T-cell (primary cell): ENCODE measurements at regions not wholly inside any gene's neighbourhood (a gene's known extent, or its start where the extent isn't known, plus 50 kb on each side); places are given as distances from the start of the nearest gene placed in this dataset.

Experiments
- ATAC-seq, 4 experiments: fragments of 200-7000 bp in 3 of 4; fragments of 150-1000 bp in 1 of 4; cut with Tn5 transposase; replicated peaks in 1 of 4; 1 replicate in 3 of 4; 2 replicates in 1 of 4; pipeline ENCODE4 v1.10.0; 2021; ENCODE audit warnings: moderate library complexity in 3 of 4, mild to moderate bottlenecking in 2 of 4, moderate number of reproducible peaks in 1 of 4
- CTCF ChIA-PET, 2 donors: fragments of 300-600 bp; sonication (Branson Sonifier 250); formaldehyde crosslinking; loops; one replicate each; lab custom pipeline; 2022; ENCODE audit warnings: antibody characterized with exemption in 2 of 2; lab: Charles Lee
- POLR2A ChIA-PET, 2 donors: fragments of 300-600 bp; sonication (Branson Sonifier 250); formaldehyde crosslinking; loops; one replicate each; lab custom pipeline; 2022; ENCODE audit warnings: antibody characterized with exemption in 2 of 2; lab: Charles Lee
- DNase-seq, 35 experiments: peaks; one replicate each; pipeline versions ENCODE4 v3.0.0 to v3.0.0-alpha.2; 2013 to 2023
- H3K27ac ChIP-seq: one replicate; pipeline ENCODE4 v1.5.1; 2013; ENCODE audit warnings: low read length
- H3K27me3 ChIP-seq, 2 experiments: replicated peaks in 1 of 2; 1 replicate in 1 of 2; 2 replicates in 1 of 2; pipeline versions ENCODE4 v1.6.1 to v1.7.0; 2013; ENCODE audit warnings: low read length in 1 of 2, mixed read lengths in 1 of 2; ENCODE audit not compliant: control insufficient read depth in 2 of 2, insufficient read depth in 2 of 2; ENCODE audit errors: extremely low read depth in 1 of 2
- H3K36me3 ChIP-seq, 2 donors: 1 replicate in 1 of 2; 2 replicates in 1 of 2; pipeline versions ENCODE4 v1.6.1 to v1.7.0; 2013; ENCODE audit warnings: low read length in 1 of 2; ENCODE audit not compliant: control insufficient read depth in 2 of 2, insufficient read depth in 1 of 2; ENCODE audit errors: extremely low read depth in 1 of 2
- H3K4me1 ChIP-seq, 2 experiments: 1 replicate in 1 of 2; 2 replicates in 1 of 2; pipeline versions ENCODE4 v1.6.1 to v1.7.0; 2013; ENCODE audit warnings: low read length in 2 of 2, mixed read lengths in 1 of 2; ENCODE audit not compliant: insufficient read depth in 2 of 2, control insufficient read depth in 1 of 2; ENCODE audit errors: extremely low read depth in 1 of 2
- H3K4me3 ChIP-seq, 2 donors: 1 replicate in 1 of 2; 2 replicates in 1 of 2; pipeline versions ENCODE4 v1.5.1 to v1.7.0; 2013; ENCODE audit warnings: mild to moderate bottlenecking in 2 of 2, low read length in 1 of 2, moderate library complexity in 1 of 2; ENCODE audit not compliant: control insufficient read depth in 1 of 2; ENCODE audit errors: extremely low read depth in 1 of 2
- H3K9me3 ChIP-seq: 2 replicates; pipeline ENCODE4 v1.7.0; 2013
- H3K27ac Mint-ChIP-seq, 2 donors: one replicate each; pipeline ENCODE4 v1.8.0; 2020 to 2021; ENCODE audit warnings: mild to moderate bottlenecking in 2 of 2, mixed read lengths in 2 of 2
- H3K27me3 Mint-ChIP-seq, 2 donors: one replicate each; pipeline ENCODE4 v1.8.0; 2021 to 2022; ENCODE audit warnings: mixed read lengths in 2 of 2
- H3K36me3 Mint-ChIP-seq: one replicate; pipeline ENCODE4 v1.8.0; 2021; ENCODE audit warnings: mixed read lengths
- H3K4me1 Mint-ChIP-seq, 3 donors: one replicate each; pipeline ENCODE4 v1.8.0; 2020 to 2022; ENCODE audit warnings: mixed read lengths in 3 of 3, mild to moderate bottlenecking in 1 of 3
- H3K4me3 Mint-ChIP-seq, 3 donors: one replicate each; pipeline ENCODE4 v1.8.0; 2020 to 2022; ENCODE audit warnings: mild to moderate bottlenecking in 3 of 3, mixed read lengths in 3 of 3, moderate library complexity in 3 of 3
- H3K9me3 Mint-ChIP-seq, 3 donors: one replicate each; pipeline ENCODE4 v1.8.0; 2020 to 2022; ENCODE audit warnings: mixed read lengths in 3 of 3
- WGBS: methylation state at CpG from one replicate; pipeline ENCODE4 v1.1.5; 2013; ENCODE audit warnings: missing lambda C conversion rate; ENCODE audit not compliant: insufficient coverage; 5-methylcytosine and 5-hydroxymethylcytosine counted together

DNA sequence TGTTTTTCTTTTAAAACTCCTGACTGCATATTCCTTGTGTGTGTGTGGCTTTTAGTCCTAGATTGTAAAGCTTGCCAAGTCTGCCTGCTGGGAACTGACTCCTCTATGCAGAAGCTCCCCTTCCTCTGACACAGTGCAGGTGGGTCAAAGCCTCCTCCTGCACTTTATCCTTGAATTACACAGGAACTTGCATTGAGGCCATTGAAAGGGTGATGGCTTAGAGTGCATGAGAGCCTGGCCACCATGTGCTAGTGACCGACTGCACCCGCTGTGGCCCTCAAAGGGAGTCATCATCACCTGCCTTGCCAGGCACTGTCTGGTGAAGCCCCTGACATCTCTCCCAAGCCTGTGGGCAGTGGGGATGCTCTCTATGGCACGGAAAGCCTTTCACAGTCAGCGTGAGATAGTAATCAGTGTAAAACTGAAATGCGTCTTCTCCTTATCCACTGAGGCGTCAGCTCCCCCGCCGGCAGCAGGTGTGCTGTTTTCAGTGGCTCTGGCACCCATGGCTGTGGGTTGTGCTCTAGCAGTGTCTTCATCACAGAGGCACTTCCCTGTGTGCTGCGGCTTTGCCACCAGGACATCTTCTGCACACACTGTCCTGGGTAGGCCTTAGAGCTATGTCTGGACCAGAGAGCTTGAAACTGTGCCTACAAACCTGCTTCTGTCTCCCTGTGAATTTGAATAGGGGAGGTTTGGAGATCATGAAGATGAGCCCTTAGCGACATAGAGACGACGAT lies 87.9 kb downstream of the THBS2 start:
- DNase-seq (no peak), ATAC-seq (no peak)
- H3K9me3 Mint-ChIP-seq = no peaks in the 10 kb centered on the region
- Histone ChIP-seq H3K36me3 (no peaks in the 10 kb centered on the region), H3K4me1 (no peaks in the 10 kb centered on the region), H3K27me3 (peaks cover 0 to 14% of the 10 kb centered on the region in 2 experiments), H3K4me3 (no peak overlapping the region), H3K9me3 (no peaks in the 10 kb centered on the region), H3K27ac (no peak overlapping the region)
- no peak overlapping the region for H3K4me3 Mint-ChIP-seq
- peaks cover 0 to 2% of the 10 kb centered on the region in 2 donors for H3K27me3 Mint-ChIP-seq
- POLR2A ChIA-PET = no interaction called here
- H3K4me1 Mint-ChIP-seq = no peaks in the 10 kb centered on the region
- H3K27ac Mint-ChIP-seq = no peak overlapping the region
- WGBS = 81% methylated on average over 8 of the region's 12 CpGs
- no peaks in the 10 kb centered on the region for H3K36me3 Mint-ChIP-seq
- CTCF ChIA-PET = no interaction called here

DNA sequence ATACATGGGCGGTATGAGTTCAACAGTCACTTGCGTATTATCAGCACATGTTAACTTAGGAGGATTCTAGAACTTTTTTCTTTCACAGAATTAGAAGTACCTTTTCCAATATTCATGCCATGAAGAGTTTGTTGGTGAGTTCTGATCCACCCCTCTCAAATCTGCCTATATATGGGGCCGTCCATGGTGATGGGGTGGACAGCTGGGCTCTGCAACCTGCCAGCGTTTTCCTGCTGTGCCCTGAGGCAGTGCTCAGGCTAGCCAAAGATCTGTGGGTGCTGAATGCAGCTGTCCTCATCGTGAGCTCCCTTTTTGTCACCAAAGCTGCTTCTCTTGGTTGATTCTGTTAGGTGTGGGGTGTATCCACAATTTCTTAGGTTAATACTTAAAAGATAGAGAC lies 88.7 kb downstream of the THBS2 start:
- H3K4me1 Mint-ChIP-seq = no peaks in the 10 kb centered on the region
- no peaks in the 10 kb centered on the region for H3K9me3 Mint-ChIP-seq
- POLR2A ChIA-PET = no interaction called here
- ATAC-seq (no peak), DNase-seq (no peak)
- Histone ChIP-seq H3K27ac (no peak overlapping the region), H3K36me3 (no peaks in the 10 kb centered on the region), H3K27me3 (peaks cover 0 to 14% of the 10 kb centered on the region in 2 experiments), H3K4me1 (no peaks in the 10 kb centered on the region), H3K4me3 (no peak overlapping the region), H3K9me3 (no peaks in the 10 kb centered on the region)
- peaks cover 0 to 2% of the 10 kb centered on the region in 2 donors for H3K27me3 Mint-ChIP-seq
- H3K27ac Mint-ChIP-seq = no peak overlapping the region
- no peak overlapping the region for H3K4me3 Mint-ChIP-seq
- H3K36me3 Mint-ChIP-seq = no peaks in the 10 kb centered on the region
- CTCF ChIA-PET = interaction anchor here in 1 of 2 donors (0.6 kb wide), 1 partner anchor 9 kb away, joined by 3 read pairs; no protein-coding TSS in a partner anchor
- WGBS = 69% methylated on average over 2 of the region's 5 CpGs

DNA sequence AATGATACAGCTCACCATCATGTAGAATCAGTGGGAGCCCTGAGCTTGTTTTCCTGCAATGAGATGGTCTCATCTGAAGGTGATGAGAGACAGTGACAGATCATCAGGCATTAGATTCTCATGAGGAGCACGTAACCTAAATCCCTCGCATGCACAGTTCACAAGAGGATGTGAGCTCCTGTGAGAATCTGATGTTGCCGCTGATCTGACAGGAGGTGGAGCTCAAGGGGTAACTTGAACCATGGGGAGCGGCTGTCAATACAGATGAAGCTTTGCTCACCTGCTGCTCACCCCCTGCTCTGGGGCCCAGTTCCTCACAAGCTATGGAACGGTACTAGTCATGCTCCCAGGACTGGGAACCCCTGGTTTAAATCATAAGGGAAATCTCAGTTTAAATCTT lies 89.2 kb downstream of the THBS2 start:
- DNase-seq (no peak), ATAC-seq (no peak)
- H3K9me3 ChIP-seq = no peaks in the 10 kb centered on the region

DNA sequence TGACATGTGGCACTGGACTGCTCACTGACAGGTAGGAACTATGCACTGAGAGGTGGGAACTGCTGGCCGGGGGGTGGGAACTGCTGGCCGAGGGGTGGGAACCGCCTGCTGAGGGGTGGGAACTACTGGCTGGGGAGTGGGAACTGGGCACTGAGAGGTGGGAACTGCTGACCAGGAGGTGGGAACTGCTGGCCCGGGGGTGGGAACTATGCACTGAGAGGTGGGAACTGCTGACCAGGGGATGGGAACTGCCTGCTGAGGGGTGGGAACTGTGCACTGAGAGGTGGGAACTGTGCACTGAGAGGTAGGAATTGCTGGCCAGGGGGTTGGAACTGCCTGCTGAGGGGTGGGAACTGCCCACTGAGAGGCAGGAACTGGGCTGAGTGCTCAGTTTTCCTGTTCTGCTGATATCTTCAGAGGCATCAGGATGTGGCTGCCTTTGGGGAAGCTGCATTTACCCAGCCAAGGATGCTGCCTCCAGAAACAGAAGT lies 90.2 kb downstream of the THBS2 start:
- H3K9me3 Mint-ChIP-seq = no peaks in the 10 kb centered on the region
- WGBS = 85% methylated on average over 3 of the region's 4 CpGs
- H3K4me3 Mint-ChIP-seq = no peak overlapping the region
- DNase-seq (no peak), ATAC-seq (no peak)
- H3K27me3 Mint-ChIP-seq = peaks cover 0 to 2% of the 10 kb centered on the region in 2 donors
- H3K27ac Mint-ChIP-seq = no peak overlapping the region
- H3K36me3 ChIP-seq = no peaks in the 10 kb centered on the region
- no peaks in the 10 kb centered on the region for H3K36me3 Mint-ChIP-seq
- POLR2A ChIA-PET = no interaction called here
- no peaks in the 10 kb centered on the region for H3K4me1 Mint-ChIP-seq
- no peak overlapping the region for H3K4me3 ChIP-seq
- no peaks in the 10 kb centered on the region for H3K4me1 ChIP-seq
- peaks cover 0 to 10% of the 10 kb centered on the region in 2 experiments for H3K27me3 ChIP-seq
- H3K27ac ChIP-seq = no peak overlapping the region
- CTCF ChIA-PET = no interaction called here
- H3K9me3 ChIP-seq = no peaks in the 10 kb centered on the region

More for the DNA sequence above, 89.2 kb downstream of the THBS2 start:
- Histone ChIP-seq H3K27ac (no peak overlapping the region), H3K27me3 (peaks cover 0 to 14% of the 10 kb centered on the region in 2 experiments), H3K4me3 (no peak overlapping the region), H3K36me3 (no peaks in the 10 kb centered on the region), H3K4me1 (no peaks in the 10 kb centered on the region)
- Mint-ChIP-seq H3K27me3 (peaks cover 0 to 2% of the 10 kb centered on the region in 2 donors), H3K9me3 (no peaks in the 10 kb centered on the region), H3K4me1 (no peaks in the 10 kb centered on the region), H3K36me3 (no peaks in the 10 kb centered on the region), H3K27ac (no peak overlapping the region), H3K4me3 (no peak overlapping the region)
- 100% methylated on average over 1 of the region's 5 CpGs for WGBS
- CTCF ChIA-PET = interaction anchor here in 1 of 2 donors (0.6 kb wide), 1 partner anchor 10 kb away, joined by 3 read pairs; no protein-coding TSS in a partner anchor
- POLR2A ChIA-PET = no interaction called here

DNA sequence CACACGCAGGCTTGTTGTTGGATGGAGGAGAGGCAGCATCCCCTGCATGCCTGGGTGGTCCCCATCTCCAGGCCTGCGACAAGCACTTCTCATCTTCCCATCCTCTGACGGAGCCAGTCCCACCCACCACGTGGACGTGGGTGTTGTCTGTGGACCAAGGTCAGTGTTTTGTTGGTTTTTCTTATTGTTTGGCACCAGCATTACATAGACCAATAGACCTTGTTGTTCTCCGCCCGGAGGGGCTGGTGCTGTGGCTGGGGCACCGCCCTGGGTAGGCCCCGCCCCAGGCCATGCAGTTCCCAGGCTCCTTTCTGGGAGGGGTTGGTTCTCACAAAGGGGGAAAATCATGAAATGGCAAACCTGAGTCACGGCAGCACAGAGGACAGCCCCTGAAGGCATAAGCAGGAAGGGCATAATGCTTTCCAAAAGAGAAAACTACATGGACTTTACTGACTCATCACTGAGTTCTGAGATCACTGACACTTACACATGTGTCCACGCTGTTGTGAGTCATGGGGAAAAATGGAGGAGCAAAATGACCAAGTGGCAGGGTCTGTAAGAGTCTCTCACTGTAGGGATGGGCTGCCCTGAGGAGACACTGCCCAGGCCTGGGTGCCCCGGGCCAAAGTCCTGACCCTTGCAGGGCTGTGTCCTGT lies 90.8 kb downstream of the THBS2 start:
- H3K27me3 ChIP-seq = peaks cover 0 to 10% of the 10 kb centered on the region in 2 experiments
- CTCF ChIA-PET = no interaction called here
- no peaks in the 10 kb centered on the region for H3K4me1 ChIP-seq
- H3K9me3 ChIP-seq = no peaks in the 10 kb centered on the region
- H3K9me3 Mint-ChIP-seq = no peaks in the 10 kb centered on the region
- 82% methylated on average over 3 of the region's 12 CpGs for WGBS
- H3K4me1 Mint-ChIP-seq = no peaks in the 10 kb centered on the region
- peaks cover 0 to 2% of the 10 kb centered on the region in 2 donors for H3K27me3 Mint-ChIP-seq
- H3K36me3 Mint-ChIP-seq = no peaks in the 10 kb centered on the region
- no peak for ATAC-seq
- no peak for DNase-seq
- H3K36me3 ChIP-seq = no peaks in the 10 kb centered on the region
- H3K27ac ChIP-seq = no peak overlapping the region
- POLR2A ChIA-PET = no interaction called here
- H3K27ac Mint-ChIP-seq = no peak overlapping the region
- H3K4me3 Mint-ChIP-seq = no peak overlapping the region
- H3K4me3 ChIP-seq = no peak overlapping the region

DNA sequence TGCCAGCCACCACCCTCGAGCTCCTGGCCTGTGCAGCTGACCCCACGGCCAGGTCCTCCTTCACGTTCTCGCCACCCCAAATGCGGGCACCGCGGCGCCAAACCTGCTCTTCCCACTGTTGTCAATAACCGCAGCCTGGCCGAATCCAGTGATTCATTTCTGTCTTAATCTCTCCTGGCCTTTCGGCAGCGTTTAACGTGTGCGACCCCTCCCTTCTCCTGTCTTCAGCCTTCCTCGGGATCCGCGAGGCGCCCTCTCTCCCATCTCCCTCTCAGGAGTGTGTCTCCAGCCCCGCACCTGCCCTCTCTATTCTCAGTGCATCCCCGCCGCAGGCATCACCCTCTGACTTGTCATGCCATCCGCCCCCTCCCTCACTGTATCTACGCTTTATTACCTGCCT lies 91.4 kb downstream of the THBS2 start:
- Mint-ChIP-seq H3K27ac (no peak overlapping the region), H3K36me3 (no peaks in the 10 kb centered on the region), H3K9me3 (no peaks in the 10 kb centered on the region), H3K4me1 (no peaks in the 10 kb centered on the region), H3K27me3 (peaks cover 0 to 2% of the 10 kb centered on the region in 2 donors), H3K4me3 (no peak overlapping the region)
- no peak for ATAC-seq
- Histone ChIP-seq H3K4me3 (no peak overlapping the region), H3K36me3 (no peaks in the 10 kb centered on the region), H3K4me1 (no peaks in the 10 kb centered on the region), H3K27ac (no peak overlapping the region), H3K9me3 (no peaks in the 10 kb centered on the region), H3K27me3 (peaks cover 0 to 16% of the 10 kb centered on the region in 2 experiments)
- WGBS = 86% methylated on average over 22 of the region's 23 CpGs
- POLR2A ChIA-PET = no interaction called here
- DNase-seq = no peak
- CTCF ChIA-PET = no interaction called here
